ENCODE measurements at regions not wholly inside any gene's neighbourhood (a gene's known extent, or its start where the extent isn't known, plus 50 kb on each side); places are given as distances from the start of the nearest gene placed in this dataset.

GRCh38 chr13:111584870-111585269, 264.4 kb downstream of the TEX29 start:
- no peak for TF ChIP-seq CTCF (IDR thresholded peaks at IDR 0.05; ENCODE audit: insufficient read depth, low read depth, low read length)
- no peak for TF ChIP-seq EZH2 (IDR thresholded peaks at IDR 0.05; ENCODE audit: insufficient read depth, low read length)
